SKM-1 treated with dmso at 0.1 percent for 144 hours (cell line): ENCODE measurements at regions not wholly inside any gene's neighbourhood (a gene's known extent, or its start where the extent isn't known, plus 50 kb on each side); places are given as distances from the start of the nearest gene placed in this dataset.
"Not testable (repeated sequence)": the region's sequence is repeated elsewhere in the genome, so short reads cannot be mapped to it uniquely, and the experiment has no call there.

Experiments used
- DNase-seq: peaks from one replicate; lab custom pipeline; 2025; ENCODE audit not compliant: unreplicated experiment; lab: John Stamatoyannopoulos, UW

- DNase-seq: no peak
Observed at GRCh38 chr2:35462226-35462998, 893.2 kb upstream of the CRIM1 start.

GRCh38 chr2:35461406-35461805 lies 894.2 kb upstream of the CRIM1 start:
- no peak for DNase-seq

- no peak for DNase-seq
Observed at GRCh38 chr2:35454966-35455638, 900.5 kb upstream of the CRIM1 start.

GRCh38 chr2:35447821-35448220 lies 907.8 kb upstream of the CRIM1 start:
- DNase-seq: no peak

GRCh38 chr2:35447215-35447614 lies 908.4 kb upstream of the CRIM1 start:
- peak; percentile 84 for DNase-seq

- no peak for DNase-seq
Observed at GRCh38 chr2:35443087-35443486, 912.5 kb upstream of the CRIM1 start.

GRCh38 chr2:35441575-35441974 lies 914.0 kb upstream of the CRIM1 start:
- not testable (repeated sequence) for DNase-seq

GRCh38 chr2:35440308-35440707 lies 915.3 kb upstream of the CRIM1 start:
- not testable (repeated sequence) for DNase-seq

- DNase-seq: not testable (repeated sequence)
Observed at GRCh38 chr2:35436893-35437292, 918.7 kb upstream of the CRIM1 start.

GRCh38 chr2:35428548-35428947 lies 927.0 kb upstream of the CRIM1 start:
- DNase-seq: peak; percentile 41

GRCh38 chr2:35421485-35421884 lies 934.1 kb upstream of the CRIM1 start:
- DNase-seq: no peak

- DNase-seq: no peak
Observed at GRCh38 chr2:35417293-35417692, 938.3 kb upstream of the CRIM1 start.

- no peak for DNase-seq
Observed at GRCh38 chr2:35416391-35417140, 939.0 kb upstream of the CRIM1 start.

- DNase-seq: no peak
Observed at GRCh38 chr2:35415942-35416341, 939.6 kb upstream of the CRIM1 start.

- no peak for DNase-seq
Observed at GRCh38 chr2:35415282-35415681, 940.3 kb upstream of the CRIM1 start.

GRCh38 chr2:35410431-35411061 lies 945.0 kb upstream of the CRIM1 start:
- peak; percentile 28 for DNase-seq

GRCh38 chr2:35409762-35410161 lies 945.8 kb upstream of the CRIM1 start:
- no peak for DNase-seq

GRCh38 chr2:35408320-35408719 lies 947.3 kb upstream of the CRIM1 start:
- no peak for DNase-seq

GRCh38 chr2:35391736-35392442 lies 963.7 kb upstream of the CRIM1 start:
- DNase-seq: no peak

- no peak for DNase-seq
Observed at GRCh38 chr2:35378791-35379190, 976.8 kb upstream of the CRIM1 start.

- no peak for DNase-seq
Observed at GRCh38 chr2:35374845-35375244, 980.7 kb upstream of the CRIM1 start.
